Superior temporal gyrus (tissue), 1 donor: ENCODE measurements at regions not wholly inside any gene's neighbourhood (a gene's known extent, or its start where the extent isn't known, plus 50 kb on each side); places are given as distances from the start of the nearest gene placed in this dataset.

Experiments used
- DNase-seq: peaks from one replicate; pipeline ENCODE4 v3.0.0-alpha.2; 2016; ENCODE audit errors: extremely low spot score

GRCh38 chr3:107992976-107993684 is 97.7 kb downstream of the CD47 start:
- no peak for DNase-seq

GRCh38 chr3:107990926-107991325 is 99.9 kb downstream of the CD47 start:
- no peak for DNase-seq

DNA sequence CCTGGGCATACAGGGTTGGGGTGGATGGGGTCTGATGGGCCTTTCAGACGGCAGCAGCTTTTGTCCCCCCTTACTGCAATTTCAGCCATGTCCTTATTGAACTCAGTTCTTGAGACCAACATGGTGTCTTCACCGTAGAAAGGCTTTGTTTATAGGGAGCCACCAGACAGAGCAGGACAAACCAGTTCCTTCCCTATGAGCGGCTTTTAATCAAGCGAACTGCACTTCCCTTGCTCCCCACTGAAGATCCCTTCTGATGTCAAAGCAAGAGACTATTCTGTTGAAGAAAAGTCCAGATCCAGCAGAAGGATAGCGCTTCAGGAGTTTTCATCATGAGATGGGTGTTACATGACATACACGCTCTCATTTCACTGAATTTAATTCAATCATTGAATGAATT is 100.4 kb downstream of the CD47 start:
- DNase-seq, result no peak

GRCh38 chr3:107989661-107990060 is 101.2 kb downstream of the CD47 start:
- DNase-seq, result no peak

GRCh38 chr3:107988460-107989175 is 102.2 kb downstream of the CD47 start:
- DNase-seq, result no peak

- DNase-seq, result no peak
These were observed 103.5 kb downstream of the CD47 start for GRCh38 chr3:107987036-107987939.

DNA sequence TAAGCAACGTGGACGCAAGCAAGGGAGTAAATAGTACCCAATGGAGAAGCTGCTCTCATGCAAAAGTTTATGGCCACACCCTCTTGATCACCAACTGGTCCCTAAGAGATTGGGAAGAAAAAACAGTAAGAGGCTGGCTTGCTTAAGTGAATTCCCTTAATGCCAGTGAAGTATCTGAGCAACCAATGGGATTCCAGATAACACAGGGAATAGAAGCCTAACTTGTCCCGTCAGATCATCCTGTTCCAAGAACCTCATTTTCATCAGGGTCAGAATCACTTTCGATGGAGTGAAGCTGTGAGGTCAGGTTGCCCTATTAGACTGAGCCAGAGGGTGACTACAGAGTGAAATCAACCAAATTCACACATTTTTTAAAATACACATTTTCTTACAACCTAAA is 104.3 kb downstream of the CD47 start:
- DNase-seq, result no peak

- DNase-seq, result no peak
These were observed 105.3 kb downstream of the CD47 start for GRCh38 chr3:107985496-107985895.

DNA sequence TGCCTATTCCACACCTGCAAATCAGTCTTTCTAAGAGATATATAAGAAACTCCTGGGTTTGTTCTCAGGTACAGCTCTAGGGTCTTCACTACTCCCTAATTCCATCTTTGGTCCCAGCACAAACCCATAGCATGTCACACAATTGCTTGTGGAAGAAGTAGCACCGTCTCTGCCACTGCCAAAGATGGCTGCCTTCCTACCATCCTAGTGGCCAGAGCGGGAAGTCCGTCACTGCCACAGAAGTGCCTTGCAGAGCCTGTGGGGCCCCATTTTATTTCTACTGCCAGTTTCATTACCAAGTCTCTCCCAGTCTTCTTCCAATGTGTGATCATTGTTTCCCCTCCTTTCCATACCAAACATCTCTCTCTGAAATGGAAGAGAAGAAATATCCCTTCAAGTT is 107.6 kb downstream of the CD47 start:
- DNase-seq, result no peak

GRCh38 chr3:107982165-107982564 is 108.7 kb downstream of the CD47 start:
- no peak for DNase-seq

DNA sequence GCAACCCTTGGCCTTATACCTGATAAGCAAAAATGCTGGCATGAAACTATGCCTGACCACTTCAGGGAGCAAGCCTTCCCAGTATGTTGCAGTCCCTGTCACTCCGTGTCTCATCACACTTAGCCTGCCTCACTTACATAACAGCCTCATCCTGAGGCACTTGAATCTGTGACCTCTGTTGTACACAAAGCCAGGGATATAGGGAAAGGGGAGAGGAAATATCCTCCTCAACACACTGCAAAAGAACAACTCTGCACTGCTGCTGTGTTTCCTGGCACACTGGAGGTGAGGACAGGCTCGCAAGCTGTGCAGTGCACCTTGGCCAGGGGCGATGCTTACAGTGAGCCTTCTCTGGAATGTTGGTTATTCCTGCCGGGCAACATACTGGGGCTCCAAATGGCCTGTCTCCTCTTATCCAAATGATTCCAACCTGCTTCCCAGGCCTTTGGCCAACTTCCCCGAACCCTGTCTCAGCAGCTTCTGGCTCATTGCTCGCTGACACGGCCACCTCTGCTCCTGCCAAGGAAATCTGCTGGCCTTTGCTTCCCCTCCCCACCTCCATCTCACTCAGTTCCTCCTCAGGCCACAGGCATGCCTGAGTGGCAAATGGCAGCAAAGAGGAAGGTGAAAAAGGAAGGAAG is 109.2 kb downstream of the CD47 start:
- DNase-seq, result no peak

GRCh38 chr3:107979538-107979937 is 111.3 kb downstream of the CD47 start:
- DNase-seq, result no peak

DNA sequence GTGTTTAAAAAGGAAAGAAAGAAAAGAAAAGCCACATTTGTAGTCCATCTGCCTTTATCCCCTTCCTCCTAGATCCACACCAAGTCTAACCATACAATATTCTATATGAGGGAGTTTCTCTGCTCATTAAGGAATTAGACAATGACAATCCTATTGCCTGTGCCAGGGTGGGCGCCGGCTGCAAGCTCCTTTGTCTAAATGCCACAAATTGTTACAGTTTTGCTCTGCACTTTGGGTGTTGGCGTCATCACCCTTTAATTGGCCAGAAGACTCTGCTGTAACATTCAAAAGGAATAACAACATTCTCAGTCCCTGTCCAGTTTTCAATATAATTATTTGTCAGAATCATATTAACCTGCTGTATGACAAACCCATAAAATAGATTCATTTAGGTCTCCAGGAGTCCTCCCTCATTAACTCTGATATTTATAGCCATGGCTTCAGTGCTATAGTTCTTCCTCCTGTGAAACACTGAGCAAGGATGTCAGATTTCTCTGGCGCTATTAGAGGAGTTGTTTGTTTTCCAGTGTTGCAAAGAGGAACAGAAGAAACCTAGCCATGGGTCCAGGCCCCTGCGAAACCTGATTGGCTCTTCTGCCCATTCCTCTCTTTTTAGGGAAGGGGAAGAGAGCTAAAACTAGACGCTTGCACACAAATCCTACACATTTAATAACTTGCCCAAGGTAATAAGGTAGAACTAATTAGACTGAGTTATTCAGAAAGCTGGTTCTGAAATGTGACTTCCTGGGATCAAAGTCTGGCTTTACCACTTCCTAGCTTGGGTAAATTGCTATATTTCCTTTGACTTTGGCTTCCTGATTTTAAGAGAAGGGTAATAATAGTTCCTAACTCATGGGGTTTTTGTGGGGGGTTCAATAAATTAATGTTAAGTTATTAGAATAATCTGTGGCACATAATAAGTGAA is 112.4 kb downstream of the CD47 start:
- no peak for DNase-seq

- no peak for DNase-seq
These were observed 113.4 kb downstream of the CD47 start for GRCh38 chr3:107977221-107978130.

- no peak for DNase-seq
These were observed 114.5 kb downstream of the CD47 start for GRCh38 chr3:107976202-107976800.

DNA sequence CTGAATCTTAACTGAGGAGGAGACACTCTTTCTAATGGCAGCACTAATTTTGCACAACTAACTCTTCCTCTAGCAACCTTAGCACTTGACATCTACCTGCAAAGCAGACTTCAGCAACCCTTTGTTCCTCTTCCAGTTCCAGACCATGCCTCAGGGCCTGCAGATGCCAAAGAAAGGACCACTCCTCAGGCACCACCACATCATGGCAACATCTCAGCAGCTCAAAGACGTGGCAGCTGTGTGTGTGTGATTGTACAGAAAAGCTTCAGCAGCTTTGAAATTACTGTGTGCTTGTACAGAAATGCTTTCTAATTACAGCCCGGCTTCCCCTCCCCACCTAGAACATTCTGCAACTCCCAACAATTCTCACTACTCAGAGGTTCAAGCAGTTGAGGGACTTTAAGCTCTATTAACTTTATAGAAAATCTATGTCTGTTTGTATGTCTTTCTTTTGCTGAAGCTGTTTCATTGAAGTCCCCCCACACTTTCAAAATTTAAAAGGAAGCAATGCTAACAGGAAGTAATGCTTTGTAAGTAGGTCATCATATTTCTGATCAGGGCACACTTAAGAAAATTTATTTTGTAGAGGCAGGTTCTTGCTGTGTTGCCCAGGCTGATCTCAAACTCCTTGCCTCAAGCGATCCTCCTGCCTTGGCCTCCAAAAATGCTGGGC is 115.2 kb downstream of the CD47 start:
- DNase-seq, result no peak

DNA sequence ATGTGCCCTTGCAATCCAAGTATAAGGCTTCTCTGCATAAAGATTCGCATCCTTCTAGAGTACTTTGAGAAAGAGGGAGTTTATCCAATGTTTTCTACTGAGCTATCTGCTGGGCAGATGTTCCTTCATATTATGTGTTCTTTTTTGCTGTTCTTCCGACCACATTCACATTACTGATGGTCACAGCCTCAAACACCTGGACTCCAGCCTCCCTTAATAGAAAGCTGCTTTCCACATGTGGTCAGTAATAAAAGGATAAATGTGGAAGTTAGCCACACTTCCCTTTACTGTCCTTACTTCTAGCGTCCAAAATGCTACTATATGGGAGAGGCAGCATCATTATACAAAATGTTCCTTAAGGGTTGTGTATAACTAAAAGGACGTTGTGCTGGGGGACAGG is 116.9 kb downstream of the CD47 start:
- DNase-seq, result no peak

DNA sequence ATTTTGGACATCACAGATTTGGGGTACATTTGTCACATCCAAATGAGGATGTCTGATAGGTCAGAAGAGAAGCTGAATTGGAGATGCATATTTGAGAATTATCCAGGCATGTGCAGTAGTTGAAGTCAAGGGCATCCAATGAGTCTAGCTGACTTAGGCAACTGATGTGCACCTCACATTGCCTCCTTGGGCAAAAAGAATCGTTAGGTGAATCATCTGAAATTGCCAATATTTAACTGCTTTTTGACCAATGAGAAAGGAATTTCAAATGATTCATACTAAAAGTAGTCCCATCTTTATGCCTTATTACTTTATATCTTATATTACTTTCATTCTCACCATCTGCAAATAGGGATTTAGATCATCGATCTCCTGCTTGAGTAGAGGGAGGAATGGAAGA is 117.7 kb downstream of the CD47 start:
- no peak for DNase-seq
